Epithelial cell of proximal tubule (primary cell): ENCODE measurements at regions not wholly inside any gene's neighbourhood (a gene's known extent, or its start where the extent isn't known, plus 50 kb on each side); places are given as distances from the start of the nearest gene placed in this dataset.
"Not testable (repeated sequence)": the region's sequence is repeated elsewhere in the genome, so short reads cannot be mapped to it uniquely, and the experiment has no call there.

ENCODE experiments used
- DNase-seq: peaks from one replicate; pipeline ENCODE4 v3.0.0-alpha.2; 2011; ENCODE audit warnings: low read depth
- H3K4me3 ChIP-seq: 2 replicates; pipeline ENCODE4 v1.5.1; 2011; ENCODE audit warnings: low read depth, mild to moderate bottlenecking, low read length
- TF ChIP-seq, protein P1 (sequence below): conservative IDR thresholded peaks from 2 replicates; pipeline ENCODE4 v1.5.1; 2012; ENCODE audit warnings: low read depth, mild to moderate bottlenecking, low read length

DNA sequence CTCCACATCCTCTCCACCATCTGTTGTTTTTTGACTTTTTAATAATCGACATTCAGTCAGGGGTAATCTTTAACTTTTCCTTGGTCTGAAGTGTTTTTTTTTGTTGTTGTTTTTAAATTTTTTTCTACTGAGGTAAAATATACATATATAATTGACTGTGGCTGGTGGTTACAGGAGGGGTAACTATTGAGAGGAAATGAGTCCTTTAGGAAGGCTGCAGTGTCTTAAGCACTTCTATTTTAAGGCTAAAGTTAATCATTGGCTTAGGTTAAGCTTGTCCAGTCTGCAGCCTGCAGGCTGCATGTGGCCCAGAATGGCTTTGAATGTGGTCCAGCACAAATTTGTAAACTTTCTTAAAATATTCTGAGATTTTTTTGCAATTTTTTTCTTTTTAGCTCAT lies 172.5 kb downstream of the CTH start:
- DNase-seq, result peak; percentile 54
- no peak overlapping the region for H3K4me3 ChIP-seq
- TF ChIP-seq, protein P1, sequence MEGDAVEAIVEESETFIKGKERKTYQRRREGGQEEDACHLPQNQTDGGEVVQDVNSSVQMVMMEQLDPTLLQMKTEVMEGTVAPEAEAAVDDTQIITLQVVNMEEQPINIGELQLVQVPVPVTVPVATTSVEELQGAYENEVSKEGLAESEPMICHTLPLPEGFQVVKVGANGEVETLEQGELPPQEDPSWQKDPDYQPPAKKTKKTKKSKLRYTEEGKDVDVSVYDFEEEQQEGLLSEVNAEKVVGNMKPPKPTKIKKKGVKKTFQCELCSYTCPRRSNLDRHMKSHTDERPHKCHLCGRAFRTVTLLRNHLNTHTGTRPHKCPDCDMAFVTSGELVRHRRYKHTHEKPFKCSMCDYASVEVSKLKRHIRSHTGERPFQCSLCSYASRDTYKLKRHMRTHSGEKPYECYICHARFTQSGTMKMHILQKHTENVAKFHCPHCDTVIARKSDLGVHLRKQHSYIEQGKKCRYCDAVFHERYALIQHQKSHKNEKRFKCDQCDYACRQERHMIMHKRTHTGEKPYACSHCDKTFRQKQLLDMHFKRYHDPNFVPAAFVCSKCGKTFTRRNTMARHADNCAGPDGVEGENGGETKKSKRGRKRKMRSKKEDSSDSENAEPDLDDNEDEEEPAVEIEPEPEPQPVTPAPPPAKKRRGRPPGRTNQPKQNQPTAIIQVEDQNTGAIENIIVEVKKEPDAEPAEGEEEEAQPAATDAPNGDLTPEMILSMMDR, result no peak

DNA sequence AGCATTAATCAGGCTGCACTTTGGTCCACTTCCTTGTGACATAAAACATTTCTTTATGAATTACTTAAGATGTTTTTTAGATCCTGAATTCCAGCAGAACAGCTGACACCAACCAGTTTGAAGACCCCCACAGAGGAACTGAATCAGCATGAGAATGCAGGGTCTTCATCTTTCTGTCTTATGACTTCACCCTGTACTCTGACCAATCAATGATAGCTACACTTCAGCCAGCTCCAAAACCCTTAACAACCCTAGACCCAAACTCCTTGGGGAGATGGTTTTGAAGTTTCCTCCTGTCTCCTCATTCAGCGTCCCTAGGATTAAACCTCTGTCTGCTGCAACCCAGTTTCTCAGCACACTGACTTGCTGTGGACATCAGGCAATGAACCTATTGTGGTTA lies 175.0 kb downstream of the CTH start:
- H3K4me3 ChIP-seq, result no peak overlapping the region
- TF ChIP-seq, protein P1, result no peak
- no peak for DNase-seq

DNA sequence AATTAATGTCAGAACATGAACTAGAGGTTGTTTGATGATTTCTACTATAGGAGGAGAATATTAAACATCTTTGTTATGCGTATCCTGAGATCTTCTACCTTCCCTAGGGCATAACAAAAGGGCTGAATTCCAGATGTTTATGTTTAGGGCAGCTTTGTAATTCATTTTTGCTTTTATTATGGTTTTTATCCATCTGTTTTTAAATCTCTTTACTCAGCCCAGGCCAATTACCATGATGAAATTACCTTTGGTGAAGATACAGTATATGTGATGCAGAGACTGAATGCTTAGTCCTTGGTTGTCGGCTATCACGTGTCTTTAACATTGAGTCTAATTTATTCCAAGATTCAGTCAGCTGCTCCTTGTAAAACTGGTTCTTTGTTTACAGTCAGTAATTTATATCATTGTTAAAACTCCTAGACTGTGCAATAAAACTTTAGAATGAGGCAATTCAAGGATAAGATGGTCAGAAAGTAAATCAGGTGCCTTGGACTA lies 176.9 kb downstream of the CTH start:
- TF ChIP-seq, protein P1, result no peak
- DNase-seq, result no peak
- H3K4me3 ChIP-seq, result no peak overlapping the region

DNA sequence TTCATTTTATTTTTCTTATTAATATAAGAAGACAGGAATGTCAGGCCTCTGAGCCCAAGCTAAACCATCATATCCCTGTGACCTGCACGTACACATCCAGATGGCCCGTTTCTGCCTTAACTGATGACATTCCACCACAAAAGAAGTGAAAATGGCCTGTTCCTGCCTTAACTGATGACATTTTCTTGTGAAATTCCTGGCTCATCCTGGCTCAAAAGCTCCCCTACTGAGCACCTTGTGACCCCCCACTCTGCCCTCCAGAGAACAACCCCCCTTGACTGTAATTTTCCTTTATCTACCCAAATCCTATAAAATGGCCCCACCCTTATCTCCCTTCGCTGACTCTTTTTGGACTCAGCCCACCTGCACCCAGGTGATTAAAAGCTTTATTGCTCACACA lies 182.5 kb downstream of the CTH start:
- DNase-seq, result not testable (repeated sequence)

DNA sequence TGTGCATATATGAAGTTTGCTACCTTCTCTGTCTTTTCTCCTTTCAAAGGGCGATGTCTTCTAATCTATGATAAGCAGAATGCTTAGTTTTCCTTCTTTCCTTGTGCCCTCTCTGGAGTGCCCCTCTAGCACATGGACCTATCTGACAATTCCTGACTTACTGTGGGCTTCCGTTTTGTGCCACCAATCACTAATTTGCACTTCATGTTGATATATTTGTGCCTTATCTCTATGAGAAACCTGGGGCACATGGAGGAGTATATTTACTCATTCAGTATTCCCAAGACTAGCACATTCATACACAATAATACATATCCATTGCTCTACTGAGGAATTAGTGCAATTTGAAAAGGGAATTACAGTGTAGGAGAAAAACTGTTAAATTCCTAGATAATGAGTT lies 197.7 kb downstream of the CTH start:
- TF ChIP-seq, protein P1, result no peak
- no peak overlapping the region for H3K4me3 ChIP-seq
- DNase-seq, result no peak

More for the DNA sequence above, 182.5 kb downstream of the CTH start:
- not testable (repeated sequence) for H3K4me3 ChIP-seq

DNA sequence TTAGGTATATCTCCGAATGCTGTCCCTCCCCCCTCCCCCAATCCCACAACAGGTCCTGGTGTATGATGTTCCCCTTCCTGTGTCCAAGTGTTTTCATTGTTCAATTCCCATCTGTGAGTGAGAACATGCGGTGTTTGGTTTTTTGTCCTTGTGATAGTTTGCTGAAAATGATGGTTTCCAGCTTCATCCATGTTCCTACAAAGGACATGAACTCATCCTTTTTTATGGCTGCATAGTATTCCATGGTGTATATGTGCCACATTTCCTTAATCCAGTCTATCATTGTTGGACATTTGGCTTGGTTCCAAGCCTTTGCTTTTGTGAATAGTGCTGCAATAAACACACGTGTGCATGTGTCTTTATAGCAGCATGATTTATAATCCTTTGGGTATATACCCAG lies 199.1 kb downstream of the CTH start:
- H3K4me3 ChIP-seq, DNase-seq: not testable (repeated sequence)

DNA sequence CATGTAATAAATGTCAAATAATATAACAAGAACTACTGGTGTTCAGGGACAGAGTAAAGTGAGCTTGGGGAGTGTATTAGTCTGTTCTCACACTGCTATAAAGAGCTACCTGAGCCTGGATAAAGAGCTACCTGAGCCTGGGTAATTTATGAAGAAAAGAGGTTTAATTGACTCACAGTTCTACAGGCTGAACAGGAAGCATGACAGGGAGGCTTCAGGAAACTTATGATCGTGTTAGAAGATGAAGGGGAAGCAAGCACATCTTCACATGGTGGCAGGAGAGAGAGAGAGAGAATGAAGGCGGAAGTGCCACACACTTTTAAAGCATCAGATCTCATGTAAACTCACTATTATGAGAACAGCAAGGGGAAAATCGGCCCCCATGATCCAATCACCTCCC lies 205.9 kb downstream of the CTH start:
- TF ChIP-seq, protein P1, result no peak
- H3K4me3 ChIP-seq, result no peak overlapping the region
- no peak for DNase-seq

DNA sequence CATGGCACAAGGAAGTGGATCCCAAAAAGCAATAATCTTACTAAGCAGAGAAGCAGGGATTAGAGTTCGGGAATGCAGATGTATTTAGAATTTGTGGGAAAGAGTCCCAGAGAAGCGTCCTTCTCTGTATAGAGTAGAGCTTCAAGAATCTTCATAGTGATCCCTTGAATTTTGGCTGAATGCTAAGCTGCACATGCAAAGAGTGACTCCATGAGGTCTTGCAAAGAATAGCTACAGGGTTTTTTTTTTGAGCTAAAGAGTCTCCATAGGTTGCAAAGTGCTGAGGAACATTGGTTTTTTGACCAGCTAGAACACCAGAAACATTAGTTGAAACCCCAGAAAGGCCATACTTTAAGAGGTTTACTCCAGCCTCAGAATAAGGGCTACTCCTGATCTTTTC lies 206.7 kb downstream of the CTH start:
- TF ChIP-seq, protein P1, result peak; percentile 37
- DNase-seq, result no peak

More for the DNA sequence above, 206.7 kb downstream of the CTH start:
- H3K4me3 ChIP-seq, result no peak overlapping the region
